Endothelial cell of umbilical vein (primary cell): ENCODE measurements at regions not wholly inside any gene's neighbourhood (a gene's known extent, or its start where the extent isn't known, plus 50 kb on each side); places are given as distances from the start of the nearest gene placed in this dataset.

Experiments used
- BruUV-seq: library from RNA; stranded (reverse); fragments of 400-500 nt; replicated peaks from 2 replicates; lab custom pipeline; 2021; lab: Mats Ljungman, UMichigan
- CTCF ChIA-PET: fragments of 300-600, 350-600 bp; sonication (Branson Sonifier 250); formaldehyde crosslinking; loops from one replicate; lab custom pipeline; 2021; ENCODE audit warnings: antibody characterized with exemption, inconsistent platforms; lab: Charles Lee
- POLR2A ChIA-PET: fragments of 300-600, 350-600 bp; sonication (Branson Sonifier 250); formaldehyde crosslinking; loops from one replicate; lab custom pipeline; 2021; ENCODE audit warnings: antibody characterized with exemption, inconsistent platforms; lab: Charles Lee
- DNase-seq: peaks from one replicate; pipeline ENCODE4 v3.0.0-alpha.2; 2011; ENCODE audit warnings: low read depth, low spot score
- FAIRE-seq: peaks from 2 replicates; lab custom pipeline; 2011; peaks lifted over from hg19 to GRCh38; lab: Jason Lieb, UNC
- H2AFZ ChIP-seq: 2 replicates; pipeline ENCODE4 v1.6.0; 2012; ENCODE audit warnings: low read depth, low read length, control low read depth, inconsistent platforms
- H3K27ac ChIP-seq: 2 replicates; pipeline ENCODE4 v1.5.1; 2011; ENCODE audit warnings: low read depth, mild to moderate bottlenecking, control low read depth, low read length, moderate library complexity; ENCODE audit not compliant: insufficient read depth
- H3K27me3 ChIP-seq, 2 experiments: 2 replicates each; pipeline versions ENCODE4 v1.6.0 to v1.6.1; 2011; ENCODE audit warnings: low read length in 2 of 2, mixed read lengths in 1 of 2; ENCODE audit not compliant: control insufficient read depth in 2 of 2, insufficient read depth in 2 of 2
- H3K36me3 ChIP-seq, 2 experiments: 2 replicates in 1 of 2; 3 replicates in 1 of 2; pipeline ENCODE4 v1.5.1; 2011; ENCODE audit warnings: low read length in 2 of 2, mild to moderate bottlenecking in 1 of 2, moderate library complexity in 1 of 2; ENCODE audit not compliant: control insufficient read depth in 2 of 2, insufficient read depth in 2 of 2; ENCODE audit errors: extremely low read depth in 1 of 2
- H3K4me1 ChIP-seq: 3 replicates; pipeline ENCODE4 v1.5.1; 2011; ENCODE audit warnings: mild to moderate bottlenecking, low read length; ENCODE audit not compliant: control insufficient read depth, insufficient read depth; ENCODE audit errors: extremely low read depth
- H3K4me2 ChIP-seq: 2 replicates; pipeline ENCODE4 v1.6.1; 2011; ENCODE audit warnings: low read length, control low read depth, mixed read lengths; ENCODE audit not compliant: insufficient read depth
- H3K4me3 ChIP-seq, 3 experiments: fragments of 200-600 bp in 1 of 3; sonication (generic), shearing (Covaris generic) in 1 of 3; replicated peaks in 1 of 3; 2 replicates each; pipeline ENCODE4 v1.5.1; 2011 to 2016; ENCODE audit warnings: control low read depth in 3 of 3, low read length in 3 of 3, mild to moderate bottlenecking in 2 of 3, inconsistent platforms in 1 of 3, low read depth in 1 of 3, moderate library complexity in 1 of 3; ENCODE audit not compliant: insufficient read depth in 1 of 3
- H3K79me2 ChIP-seq: 2 replicates; pipeline ENCODE4 v1.6.0; 2012; ENCODE audit warnings: low read length, inconsistent platforms; ENCODE audit not compliant: control insufficient read depth, insufficient read depth
- H3K9ac ChIP-seq: replicated peaks from 2 replicates; pipeline ENCODE3; 2011; ENCODE audit warnings: low read length, control low read depth; ENCODE audit not compliant: insufficient read depth; ENCODE audit errors: extremely low read depth
- H3K9me1 ChIP-seq: replicated peaks from 3 replicates; pipeline ENCODE4 v1.6.0; 2011; ENCODE audit warnings: mild to moderate bottlenecking, low read length; ENCODE audit not compliant: control insufficient read depth, insufficient read depth; ENCODE audit errors: extremely low read depth
- H3K9me3 ChIP-seq: replicated peaks from 2 replicates; pipeline ENCODE4 v1.5.1; 2012; ENCODE audit warnings: low read length, inconsistent platforms; ENCODE audit not compliant: control insufficient read depth, insufficient read depth
- H4K20me1 ChIP-seq: replicated peaks from 2 replicates; pipeline ENCODE3; 2011; ENCODE audit warnings: mild to moderate bottlenecking, low read length; ENCODE audit not compliant: control insufficient read depth, insufficient read depth; ENCODE audit errors: extremely low read depth
- CTCF ChIP-seq, 2 donors: IDR thresholded peaks; 1 replicate in 1 of 2; 2 replicates in 1 of 2; pipeline ENCODE4 v1.5.1; 2011; ENCODE audit warnings: low read length in 2 of 2, mild to moderate bottlenecking in 2 of 2, moderate library complexity in 2 of 2, control low read depth in 1 of 2, inconsistent platforms in 1 of 2, low read depth in 1 of 2; ENCODE audit not compliant: insufficient read depth in 1 of 2; ENCODE audit errors: extremely low read depth in 1 of 2
- EZH2 ChIP-seq: IDR thresholded peaks from 2 replicates; pipeline ENCODE4 v1.6.1; 2012; ENCODE audit warnings: borderline replicate concordance, low read depth, mild to moderate bottlenecking, moderate library complexity, low read length, inconsistent platforms; ENCODE audit not compliant: severe bottlenecking
- FOS ChIP-seq: IDR thresholded peaks from 2 replicates; pipeline ENCODE4 v1.6.1; 2011; ENCODE audit warnings: mild to moderate bottlenecking, low read length, moderate library complexity, borderline replicate concordance; ENCODE audit not compliant: insufficient read depth
- GATA2 ChIP-seq: IDR thresholded peaks from 2 replicates; pipeline ENCODE4 v1.7.0; 2011; ENCODE audit warnings: low read depth, mild to moderate bottlenecking, moderate library complexity, mixed read lengths, low read length; ENCODE audit not compliant: insufficient read length, insufficient read depth
- JUN ChIP-seq: IDR thresholded peaks from 2 replicates; pipeline ENCODE4 v1.6.1; 2011; ENCODE audit warnings: borderline replicate concordance, low read depth; ENCODE audit not compliant: insufficient read length, insufficient read depth
- MAX ChIP-seq: IDR thresholded peaks from 2 replicates; pipeline ENCODE4 v1.6.1; 2011; ENCODE audit not compliant: insufficient read depth, insufficient read length
- MYC ChIP-seq: IDR thresholded peaks from one replicate; pipeline ENCODE4 v1.6.1; 2011; ENCODE audit warnings: mild to moderate bottlenecking, low read depth, low read length
- POLR2A ChIP-seq: IDR thresholded peaks from 2 replicates; pipeline ENCODE4 v1.6.1; 2012; ENCODE audit warnings: low read depth, mild to moderate bottlenecking, control low read depth, low read length
- POLR2AphosphoS5 ChIP-seq: IDR thresholded peaks from 2 replicates; pipeline ENCODE4 v1.6.1; 2012; ENCODE audit warnings: low read depth, mild to moderate bottlenecking, control low read depth, low read length, moderate library complexity; ENCODE audit not compliant: insufficient read depth
- dilution Hi-C: fragments of 300-500 bp; cut with MboI; formaldehyde crosslinking; loops from one replicate; pipeline ENCODE4 v1.15.0; 2019; ENCODE audit warnings: low sequenced_read_pairs; ENCODE audit not compliant: extremely low pct_ligation_motif_present
- intact Hi-C: fragments of 100-400 bp; cut with micrococcal nuclease; formaldehyde crosslinking; loops from one replicate; pipeline ENCODE4 v1.10.0; 2022

- dilution Hi-C loops (no loop called here), intact Hi-C loops (no loop called here)
- H4K20me1 ChIP-seq, result no peaks in the 10 kb centered on the region
- TF ChIP-seq MYC, result no peak
- TF ChIP-seq POLR2A, result no peak
- no peak for TF ChIP-seq FOS
- no peak for TF ChIP-seq JUN
- no peak for TF ChIP-seq CTCF (IDR thresholded peaks at IDR 0.05; ENCODE audit: extremely low read depth in 1 of 2, insufficient read depth in 1 of 2, low read depth in 1 of 2, low read length in 2 of 2)
- no peak for TF ChIP-seq GATA2
- no peak for TF ChIP-seq POLR2AphosphoS5
- TF ChIP-seq MAX, result no peak
- TF ChIP-seq EZH2, result no peak
- H3K9me1 ChIP-seq, result no peaks in the 10 kb centered on the region
- H3K4me3 ChIP-seq, result no peak overlapping the region
- H3K79me2 ChIP-seq, result no peaks in the 10 kb centered on the region
- POLR2A ChIA-PET, result no interaction called here
- H3K4me2 ChIP-seq, result no peak overlapping the region
- CTCF ChIA-PET, result no interaction called here
- no peaks in the 10 kb centered on the region for H3K4me1 ChIP-seq
- no peak for FAIRE-seq
- no peak overlapping the region for H3K9ac ChIP-seq
- no peak overlapping the region for H2AFZ ChIP-seq
- no peaks in the 10 kb centered on the region for H3K36me3 ChIP-seq
- no peak overlapping the region for H3K27ac ChIP-seq
- no peak for DNase-seq
- H3K9me3 ChIP-seq, result no peaks in the 10 kb centered on the region
- H3K27me3 ChIP-seq, result no peaks in the 10 kb centered on the region
- no TSS peak for BruUV-seq
These were observed 66.9 kb upstream of the CDH4 start for GRCh38 chr20:61185181-61185580.
